ENCODE measurements at regions not wholly inside any gene's neighbourhood (a gene's known extent, or its start where the extent isn't known, plus 50 kb on each side); places are given as distances from the start of the nearest gene placed in this dataset.

GRCh38 chr16:73852561-73852960 lies 444.1 kb upstream of the PSMD7 start:
- Histone ChIP-seq H3K9ac (ENCODE audit: control insufficient read depth, extremely low read depth, insufficient read depth, low read length) (no peak overlapping the region), H2AFZ (ENCODE audit: control insufficient read depth, low read length) (no peak overlapping the region), H4K20me1 (ENCODE audit: control insufficient read depth, extremely low read depth, insufficient read depth, low read length) (no peaks in the 10 kb centered on the region), H3K4me2 (ENCODE audit: control insufficient read depth, extremely low read depth, insufficient read depth, low read depth, low read length) (no peak overlapping the region), H3K27ac (ENCODE audit: control insufficient read depth, insufficient read depth, low read length) (no peak overlapping the region), H3K9me1 (ENCODE audit: control insufficient read depth, extremely low read depth, insufficient read depth, low read length) (no peaks in the 10 kb centered on the region), H3K4me3 (ENCODE audit: control insufficient read depth in 2 of 3, extremely low read depth in 1 of 3, insufficient read depth in 2 of 3, low read depth in 1 of 3, low read length in 3 of 3) (no peak overlapping the region), H3K27me3 (ENCODE audit: control insufficient read depth, extremely low read depth, insufficient read depth, low read length) (no peaks in the 10 kb centered on the region), H3K4me1 (ENCODE audit: control insufficient read depth, extremely low read depth, insufficient read depth, low read length) (no peaks in the 10 kb centered on the region), H3K9me3 (ENCODE audit: control insufficient read depth, low read depth, low read length) (no peaks in the 10 kb centered on the region), H3K79me2 (ENCODE audit: control insufficient read depth, insufficient read depth, low read length) (no peaks in the 10 kb centered on the region), H3K36me3 (ENCODE audit: control insufficient read depth in 2 of 2, extremely low read depth in 1 of 2, insufficient read depth in 2 of 2, low read length in 2 of 2) (no peaks in the 10 kb centered on the region)
- dilution Hi-C loops (cut with MboI; ENCODE audit: extremely low pct_ligation_motif_present, low sequenced_read_pairs), result no loop called here
- FAIRE-seq (no peak), DNase-seq (ENCODE audit: low read depth, low spot score) (no peak)
- TF ChIP-seq EZH2 (IDR thresholded peaks at IDR 0.05; ENCODE audit: low read length), result no peak
- TF ChIP-seq CTCF (optimal IDR thresholded peaks at IDR 0.05 in 1 of 3, IDR thresholded peaks at IDR 0.05 in 1 of 3, conservative IDR thresholded peaks at IDR 0.05 in 1 of 3; ENCODE audit: extremely low read depth in 1 of 3, insufficient read depth in 2 of 3, low read length in 3 of 3), result no peak

GRCh38 chr16:73848993-73849392 lies 447.6 kb upstream of the PSMD7 start:
- Histone ChIP-seq H3K27me3 (ENCODE audit: control insufficient read depth, extremely low read depth, insufficient read depth, low read length) (no peaks in the 10 kb centered on the region), H3K36me3 (ENCODE audit: control insufficient read depth in 2 of 2, extremely low read depth in 1 of 2, insufficient read depth in 2 of 2, low read length in 2 of 2) (no peaks in the 10 kb centered on the region), H3K4me1 (ENCODE audit: control insufficient read depth, extremely low read depth, insufficient read depth, low read length) (no peaks in the 10 kb centered on the region), H3K9ac (ENCODE audit: control insufficient read depth, extremely low read depth, insufficient read depth, low read length) (no peak overlapping the region), H3K9me1 (ENCODE audit: control insufficient read depth, extremely low read depth, insufficient read depth, low read length) (no peaks in the 10 kb centered on the region), H4K20me1 (ENCODE audit: control insufficient read depth, extremely low read depth, insufficient read depth, low read length) (no peaks in the 10 kb centered on the region), H3K9me3 (ENCODE audit: control insufficient read depth, low read depth, low read length) (no peaks in the 10 kb centered on the region), H3K27ac (ENCODE audit: control insufficient read depth, insufficient read depth, low read length) (no peak overlapping the region), H2AFZ (ENCODE audit: control insufficient read depth, low read length) (no peak overlapping the region), H3K4me2 (ENCODE audit: control insufficient read depth, extremely low read depth, insufficient read depth, low read depth, low read length) (no peak overlapping the region), H3K79me2 (ENCODE audit: control insufficient read depth, insufficient read depth, low read length) (no peaks in the 10 kb centered on the region), H3K4me3 (ENCODE audit: control insufficient read depth in 2 of 3, extremely low read depth in 1 of 3, insufficient read depth in 2 of 3, low read depth in 1 of 3, low read length in 3 of 3) (no peak overlapping the region)
- dilution Hi-C loops (cut with MboI; ENCODE audit: extremely low pct_ligation_motif_present, low sequenced_read_pairs), result no loop called here
- no peak for DNase-seq (ENCODE audit: low read depth, low spot score)
- TF ChIP-seq EZH2 (IDR thresholded peaks at IDR 0.05; ENCODE audit: low read length) (no peak), CTCF (optimal IDR thresholded peaks at IDR 0.05 in 1 of 3, IDR thresholded peaks at IDR 0.05 in 1 of 3, conservative IDR thresholded peaks at IDR 0.05 in 1 of 3; ENCODE audit: extremely low read depth in 1 of 3, insufficient read depth in 2 of 3, low read length in 3 of 3) (no peak)
- no peak for FAIRE-seq

All from keratinocyte (primary cell).